ENCODE measurements at regions not wholly inside any gene's neighbourhood (a gene's known extent, or its start where the extent isn't known, plus 50 kb on each side); places are given as distances from the start of the nearest gene placed in this dataset.

- TF ChIP-seq ZBTB33 (IDR thresholded peaks at IDR 0.05; ENCODE audit: extremely low read depth, insufficient replicate concordance, low read length) (no peak), SP1 (IDR thresholded peaks at IDR 0.05; ENCODE audit: low read depth) (no peak), ZFX (IDR thresholded peaks at IDR 0.05) (no peak), FOSL1 (IDR thresholded peaks at IDR 0.05; ENCODE audit: low read depth) (no peak), YY1 (IDR thresholded peaks at IDR 0.05; ENCODE audit: extremely low read depth, insufficient replicate concordance, low read depth, low read length) (no peak), POLR2AphosphoS5 (IDR thresholded peaks at IDR 0.05; ENCODE audit: low read depth, low read length) (no peak), RAD21 (IDR thresholded peaks at IDR 0.05; ENCODE audit: low read depth) (no peak), EZH2phosphoT487 (IDR thresholded peaks at IDR 0.05; ENCODE audit: borderline replicate concordance) (no peak), ATF3 (IDR thresholded peaks at IDR 0.05) (no peak), JUND (IDR thresholded peaks at IDR 0.05) (no peak), CEBPB (IDR thresholded peaks at IDR 0.05; ENCODE audit: low read depth) (no peak)
These were observed 1246.3 kb downstream of the NCAM2 start (continued) for GRCh38 chr21:22244516-22244915.

GRCh38 chr21:22250355-22250754, 1252.1 kb downstream of the NCAM2 start:
- CTCF ChIA-PET = no interaction called here
- Histone ChIP-seq H3K4me1 (ENCODE audit: control insufficient read depth in 1 of 2, insufficient read depth in 2 of 2, low read length in 2 of 2) (no peaks in the 10 kb centered on the region; a peak in 1 of 4 replicates), H3K4me3 (replicated peaks in 1 of 2; ENCODE audit: low read depth in 1 of 2, low read length in 2 of 2) (no peak overlapping the region), H3K9me3 (ENCODE audit: control insufficient read depth in 1 of 2, insufficient read depth in 1 of 2, low read depth in 1 of 2, low read length in 2 of 2) (peaks cover 7 to 27% of the 10 kb centered on the region in 2 experiments; a peak in 2 of 4 replicates), H2AFZ (ENCODE audit: low read depth, low read length, poor library complexity, severe bottlenecking) (no peak overlapping the region), H3K9ac (ENCODE audit: low read length) (no peak overlapping the region), H3K27me3 (ENCODE audit: insufficient read depth, low read length) (no peaks in the 10 kb centered on the region), H4K20me1 (ENCODE audit: insufficient read depth) (no peaks in the 10 kb centered on the region), H3K79me2 (ENCODE audit: insufficient read depth, low read length) (no peaks in the 10 kb centered on the region), H3K9me2 (ENCODE audit: insufficient read depth) (no peaks in the 10 kb centered on the region), H3K4me2 (ENCODE audit: low read length) (no peak overlapping the region), H3K27ac (ENCODE audit: low read depth, low read length) (no peak overlapping the region), H3K36me3 (ENCODE audit: control insufficient read depth in 1 of 2, insufficient read depth in 2 of 2, low read length in 2 of 2) (no peaks in the 10 kb centered on the region)
- DNase-seq (ENCODE audit: low read depth, low spot score) (no peak), ATAC-seq (no peak)
- no peak for TF ChIP-seq EZH2phosphoT487 (IDR thresholded peaks at IDR 0.05; ENCODE audit: borderline replicate concordance)
- TF ChIP-seq JUND (IDR thresholded peaks at IDR 0.05) = no peak
- TF ChIP-seq ZBTB33 (IDR thresholded peaks at IDR 0.05; ENCODE audit: extremely low read depth, insufficient replicate concordance, low read length) = no peak
- no peak for TF ChIP-seq CBX3 (IDR thresholded peaks at IDR 0.05; ENCODE audit: low read depth)
- TF ChIP-seq ELF1 (IDR thresholded peaks at IDR 0.05; ENCODE audit: borderline replicate concordance, low read depth) = no peak
- no peak for TF ChIP-seq EGR1 (IDR thresholded peaks at IDR 0.05; ENCODE audit: low read depth)
- no peak for TF ChIP-seq SP1 (IDR thresholded peaks at IDR 0.05; ENCODE audit: low read depth)
- TF ChIP-seq ATF3 (IDR thresholded peaks at IDR 0.05) = no peak
- POLR2A ChIA-PET = no interaction called here
- intact Hi-C loops (cut with micrococcal nuclease) = no loop called here
- BruUV-seq (replicated peaks) = no TSS peak
- RAD21 ChIA-PET (ENCODE audit: low non-redundant PET in 1 of 2, low total read pairs in 2 of 2, uncharacterized antibody in 2 of 2, unreplicated experiment in 2 of 2) = no interaction called here

Measured in HCT116 (cell line).